OCI-LY3 (cell line): ENCODE measurements at regions not wholly inside any gene's neighbourhood (a gene's known extent, or its start where the extent isn't known, plus 50 kb on each side); places are given as distances from the start of the nearest gene placed in this dataset.
"Not testable (repeated sequence)": the region's sequence is repeated elsewhere in the genome, so short reads cannot be mapped to it uniquely, and the experiment has no call there.

ENCODE experiments used
- CTCF ChIP-seq: fragments of 200-600, 300-600 bp; sonication (generic); IDR thresholded peaks from 2 replicates; pipeline ENCODE4 v1.5.1; 2014; ENCODE audit warnings: antibody characterized with exemption, low read length, low read depth
- EZH2phosphoT487 ChIP-seq: fragments of 200-600 bp; shearing (Covaris generic); IDR thresholded peaks from 2 replicates; pipeline ENCODE4 v1.6.1; 2018; ENCODE audit warnings: antibody characterized with exemption, mixed run types, low read depth

GRCh38 chr13:25007389-25007788 lies 88.5 kb upstream of the PABPC3 start:
- TF ChIP-seq CTCF, EZH2phosphoT487: not testable (repeated sequence)
